GM12878 (cell line): ENCODE measurements at regions not wholly inside any gene's neighbourhood (a gene's known extent, or its start where the extent isn't known, plus 50 kb on each side); places are given as distances from the start of the nearest gene placed in this dataset.

Experiments
- ATAC-seq: fragments of 200-7000 bp; cut with Tn5 transposase; 3 replicates; pipeline ENCODE4 v1.9.1; 2020; ENCODE audit warnings: mild to moderate bottlenecking, moderate library complexity
- BruUV-seq: library from RNA; stranded (reverse); fragments of 400-500 nt; replicated peaks from 2 replicates; lab custom pipeline; 2021; lab: Mats Ljungman, UMichigan
- CTCF ChIA-PET: fragments of 300-600 bp; sonication (Branson Sonifier 250); formaldehyde crosslinking; extraction: SDS; loops from one replicate; lab custom pipeline; 2021; ENCODE audit warnings: inconsistent platforms; lab: Yijun Ruan, JAX
- POLR2A ChIA-PET: fragments of 350-600 bp; formaldehyde crosslinking; extraction: SDS; loops from one replicate; lab custom pipeline; 2021; ENCODE audit warnings: inconsistent platforms; lab: Charles Lee
- RAD21 ChIA-PET: fragments of 300-600 bp; sonication (Branson Sonifier 250); formaldehyde crosslinking; loops from one replicate; lab custom pipeline; 2023; ENCODE audit warnings: antibody characterized with exemption; ENCODE audit not compliant: unreplicated experiment; lab: Charles Lee
- SMC1A ChIA-PET: fragments of 300-600 bp; sonication (Branson Sonifier 250); formaldehyde crosslinking; loops from one replicate; lab custom pipeline; 2023; ENCODE audit not compliant: unreplicated experiment, uncharacterized antibody; lab: Charles Lee
- DNase-seq: peaks from one replicate; pipeline ENCODE4 v3.0.0-alpha.2; 2011; ENCODE audit warnings: low read depth, low spot score
- FAIRE-seq: peaks from 3 replicates; lab custom pipeline; 2011; peaks lifted over from hg19 to GRCh38; lab: Jason Lieb, UNC
- H2AFZ ChIP-seq: 2 replicates; pipeline ENCODE4 v1.6.0; 2011; ENCODE audit warnings: low read depth, low read length, control low read depth; ENCODE audit not compliant: control insufficient read depth
- H3K27ac ChIP-seq: 2 replicates; pipeline ENCODE4 v1.5.1; 2011; ENCODE audit warnings: control low read depth; ENCODE audit not compliant: control insufficient read depth, insufficient read depth
- H3K27me3 ChIP-seq, 2 experiments: replicated peaks in 1 of 2; 2 replicates each; pipeline versions ENCODE4 v1.6.0 to v1.6.1; 2011; ENCODE audit warnings: low read length in 1 of 2; ENCODE audit not compliant: control insufficient read depth in 2 of 2, insufficient read depth in 2 of 2
- H3K36me3 ChIP-seq, 2 experiments: 2 replicates each; pipeline ENCODE4 v1.5.1; 2011; ENCODE audit warnings: low read length in 1 of 2; ENCODE audit not compliant: control insufficient read depth in 2 of 2, insufficient read depth in 2 of 2
- H3K4me1 ChIP-seq: 2 replicates; pipeline ENCODE4 v1.6.1; 2011; ENCODE audit warnings: mild to moderate bottlenecking, low read length, moderate library complexity, mixed read lengths; ENCODE audit not compliant: control insufficient read depth, insufficient read depth
- H3K4me2 ChIP-seq: 2 replicates; pipeline ENCODE4 v1.6.0; 2011; ENCODE audit warnings: control low read depth; ENCODE audit not compliant: control insufficient read depth, insufficient read depth
- H3K4me3 ChIP-seq: fragments of 200-600 bp; sonication (generic); 2 replicates; pipeline ENCODE4 v1.5.1; 2016
- H3K79me2 ChIP-seq: 2 replicates; pipeline ENCODE4 v1.6.0; 2011; ENCODE audit warnings: low read length; ENCODE audit not compliant: control insufficient read depth, insufficient read depth
- H3K9ac ChIP-seq: 2 replicates; pipeline ENCODE4 v1.8.0; 2011; ENCODE audit warnings: low read length, control low read depth, mixed read lengths; ENCODE audit not compliant: control insufficient read depth, insufficient read depth
- H3K9me3 ChIP-seq: replicated peaks from 3 replicates; pipeline ENCODE4 v1.5.1; 2011; ENCODE audit warnings: mild to moderate bottlenecking, low read length; ENCODE audit not compliant: control insufficient read depth, insufficient read depth
- H4K20me1 ChIP-seq: 2 replicates; pipeline ENCODE4 v1.6.0; 2011; ENCODE audit not compliant: control insufficient read depth, insufficient read depth
- BACH1 ChIP-seq: fragments of 450-650 bp; IDR thresholded peaks from 2 replicates; pipeline ENCODE4 v1.6.1; 2017; ENCODE audit warnings: mild to moderate bottlenecking, borderline replicate concordance
- CHD2 ChIP-seq: IDR thresholded peaks from 2 replicates; pipeline ENCODE4 v1.6.1; 2011; ENCODE audit warnings: low read depth, low read length, improper control_type of control experiment, borderline replicate concordance
- KAT2A ChIP-seq: conservative IDR thresholded peaks from 2 replicates; pipeline ENCODE4 v1.6.1; 2011; ENCODE audit warnings: low read depth, low read length; ENCODE audit not compliant: control insufficient read depth
- SREBF1 ChIP-seq: IDR thresholded peaks from 2 replicates; pipeline ENCODE4 v1.6.1; 2012; ENCODE audit warnings: mild to moderate bottlenecking, low read length
- TCF12 ChIP-seq: IDR thresholded peaks from 2 replicates; pipeline ENCODE4 v1.6.1; 2011; ENCODE audit warnings: low read depth, mild to moderate bottlenecking, low read length
- ZNF622 ChIP-seq: fragments of 450-650 bp; IDR thresholded peaks from 2 replicates; pipeline ENCODE4 v1.6.1; 2017; ENCODE audit warnings: mild to moderate bottlenecking, inconsistent platforms
- ZZZ3 ChIP-seq: IDR thresholded peaks from 2 replicates; pipeline ENCODE4 v1.6.1; 2011; ENCODE audit warnings: low read depth; ENCODE audit not compliant: control insufficient read depth, insufficient read length
- WGBS: methylation state at CpG from one replicate; pipeline ENCODE4 v1.1.6; 2016; ENCODE audit warnings: low lambda C conversion rate; ENCODE audit not compliant: insufficient replicate concordance, insufficient coverage; ENCODE audit errors: missing lambda C conversion rate; 5-methylcytosine and 5-hydroxymethylcytosine counted together
- in situ Hi-C: fragments of 300-500 bp; cut with MboI; formaldehyde crosslinking; loops from 9 replicates; pipeline ENCODE4 v1.14.3; 2018; ENCODE audit warnings: mixed read lengths
- intact Hi-C: fragments of 100-400 bp; cut with micrococcal nuclease; formaldehyde crosslinking; loops from one replicate; pipeline ENCODE4 v1.14.2; 2022; ENCODE audit not compliant: unreplicated experiment
- TF ChIP-seq, protein P1 (sequence below): fragments of 450-650 bp; IDR thresholded peaks from 2 replicates; pipeline ENCODE4 v1.6.1; 2016; ENCODE audit warnings: mild to moderate bottlenecking
- TF ChIP-seq, protein P2 (sequence below): IDR thresholded peaks from 2 replicates; pipeline ENCODE4 v1.6.1; 2012; ENCODE audit warnings: low read depth, low read length, improper control_type of control experiment
- TF ChIP-seq, protein P3 (sequence below): IDR thresholded peaks from 2 replicates; pipeline ENCODE4 v1.6.1; 2012; ENCODE audit warnings: mild to moderate bottlenecking, low read depth, low read length
- TF ChIP-seq, protein P4 (sequence below): fragments of 450-650 bp; IDR thresholded peaks from 2 replicates; pipeline ENCODE4 v1.6.1; 2017; ENCODE audit warnings: borderline replicate concordance

DNA sequence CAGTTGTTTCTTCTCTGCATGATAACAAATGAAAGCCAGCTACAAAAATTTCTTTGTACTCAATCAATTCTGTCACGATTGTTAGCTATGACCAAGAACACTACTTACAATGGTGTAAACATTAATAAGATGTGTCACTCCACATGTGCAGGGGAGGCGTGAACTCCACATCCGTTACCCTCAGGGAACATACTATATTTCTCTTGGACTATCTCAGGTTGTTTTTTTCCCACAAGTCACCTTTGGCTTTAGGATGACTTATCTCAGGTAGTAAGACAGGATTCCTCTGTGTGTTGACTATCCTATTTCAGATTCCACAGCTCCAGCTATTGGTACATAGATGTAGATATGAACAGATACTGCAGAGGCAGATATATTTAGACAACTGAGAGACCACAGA lies 423.3 kb upstream of the GRM7 start:
- Histone ChIP-seq H3K9me3 (no peaks in the 10 kb centered on the region), H2AFZ (no peak overlapping the region), H3K4me1 (no peaks in the 10 kb centered on the region), H3K27me3 (no peaks in the 10 kb centered on the region), H3K79me2 (no peaks in the 10 kb centered on the region), H3K36me3 (no peaks in the 10 kb centered on the region), H3K4me3 (no peak overlapping the region), H3K27ac (no peak overlapping the region), H3K4me2 (no peak overlapping the region), H4K20me1 (no peaks in the 10 kb centered on the region), H3K9ac (no peak overlapping the region)
- SMC1A ChIA-PET = no interaction called here
- DNase-seq = no peak
- FAIRE-seq = no peak
- 26% methylated on average over 3 of the region's 3 CpGs for WGBS
- BruUV-seq = no TSS peak
- in situ Hi-C loops = no loop called here
- TF ChIP-seq, protein P1, sequence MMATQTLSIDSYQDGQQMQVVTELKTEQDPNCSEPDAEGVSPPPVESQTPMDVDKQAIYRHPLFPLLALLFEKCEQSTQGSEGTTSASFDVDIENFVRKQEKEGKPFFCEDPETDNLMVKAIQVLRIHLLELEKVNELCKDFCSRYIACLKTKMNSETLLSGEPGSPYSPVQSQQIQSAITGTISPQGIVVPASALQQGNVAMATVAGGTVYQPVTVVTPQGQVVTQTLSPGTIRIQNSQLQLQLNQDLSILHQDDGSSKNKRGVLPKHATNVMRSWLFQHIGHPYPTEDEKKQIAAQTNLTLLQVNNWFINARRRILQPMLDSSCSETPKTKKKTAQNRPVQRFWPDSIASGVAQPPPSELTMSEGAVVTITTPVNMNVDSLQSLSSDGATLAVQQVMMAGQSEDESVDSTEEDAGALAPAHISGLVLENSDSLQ = no peak
- TF ChIP-seq ZZZ3 (no peak), CHD2 (no peak), KAT2A (no peak), BACH1 (no peak), TCF12 (no peak), ZNF622 (no peak), SREBF1 (no peak)
- TF ChIP-seq, protein P2, sequence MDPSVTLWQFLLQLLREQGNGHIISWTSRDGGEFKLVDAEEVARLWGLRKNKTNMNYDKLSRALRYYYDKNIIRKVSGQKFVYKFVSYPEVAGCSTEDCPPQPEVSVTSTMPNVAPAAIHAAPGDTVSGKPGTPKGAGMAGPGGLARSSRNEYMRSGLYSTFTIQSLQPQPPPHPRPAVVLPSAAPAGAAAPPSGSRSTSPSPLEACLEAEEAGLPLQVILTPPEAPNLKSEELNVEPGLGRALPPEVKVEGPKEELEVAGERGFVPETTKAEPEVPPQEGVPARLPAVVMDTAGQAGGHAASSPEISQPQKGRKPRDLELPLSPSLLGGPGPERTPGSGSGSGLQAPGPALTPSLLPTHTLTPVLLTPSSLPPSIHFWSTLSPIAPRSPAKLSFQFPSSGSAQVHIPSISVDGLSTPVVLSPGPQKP = no peak
- TF ChIP-seq, protein P3, sequence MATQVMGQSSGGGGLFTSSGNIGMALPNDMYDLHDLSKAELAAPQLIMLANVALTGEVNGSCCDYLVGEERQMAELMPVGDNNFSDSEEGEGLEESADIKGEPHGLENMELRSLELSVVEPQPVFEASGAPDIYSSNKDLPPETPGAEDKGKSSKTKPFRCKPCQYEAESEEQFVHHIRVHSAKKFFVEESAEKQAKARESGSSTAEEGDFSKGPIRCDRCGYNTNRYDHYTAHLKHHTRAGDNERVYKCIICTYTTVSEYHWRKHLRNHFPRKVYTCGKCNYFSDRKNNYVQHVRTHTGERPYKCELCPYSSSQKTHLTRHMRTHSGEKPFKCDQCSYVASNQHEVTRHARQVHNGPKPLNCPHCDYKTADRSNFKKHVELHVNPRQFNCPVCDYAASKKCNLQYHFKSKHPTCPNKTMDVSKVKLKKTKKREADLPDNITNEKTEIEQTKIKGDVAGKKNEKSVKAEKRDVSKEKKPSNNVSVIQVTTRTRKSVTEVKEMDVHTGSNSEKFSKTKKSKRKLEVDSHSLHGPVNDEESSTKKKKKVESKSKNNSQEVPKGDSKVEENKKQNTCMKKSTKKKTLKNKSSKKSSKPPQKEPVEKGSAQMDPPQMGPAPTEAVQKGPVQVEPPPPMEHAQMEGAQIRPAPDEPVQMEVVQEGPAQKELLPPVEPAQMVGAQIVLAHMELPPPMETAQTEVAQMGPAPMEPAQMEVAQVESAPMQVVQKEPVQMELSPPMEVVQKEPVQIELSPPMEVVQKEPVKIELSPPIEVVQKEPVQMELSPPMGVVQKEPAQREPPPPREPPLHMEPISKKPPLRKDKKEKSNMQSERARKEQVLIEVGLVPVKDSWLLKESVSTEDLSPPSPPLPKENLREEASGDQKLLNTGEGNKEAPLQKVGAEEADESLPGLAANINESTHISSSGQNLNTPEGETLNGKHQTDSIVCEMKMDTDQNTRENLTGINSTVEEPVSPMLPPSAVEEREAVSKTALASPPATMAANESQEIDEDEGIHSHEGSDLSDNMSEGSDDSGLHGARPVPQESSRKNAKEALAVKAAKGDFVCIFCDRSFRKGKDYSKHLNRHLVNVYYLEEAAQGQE = no peak
- TF ChIP-seq, protein P4, sequence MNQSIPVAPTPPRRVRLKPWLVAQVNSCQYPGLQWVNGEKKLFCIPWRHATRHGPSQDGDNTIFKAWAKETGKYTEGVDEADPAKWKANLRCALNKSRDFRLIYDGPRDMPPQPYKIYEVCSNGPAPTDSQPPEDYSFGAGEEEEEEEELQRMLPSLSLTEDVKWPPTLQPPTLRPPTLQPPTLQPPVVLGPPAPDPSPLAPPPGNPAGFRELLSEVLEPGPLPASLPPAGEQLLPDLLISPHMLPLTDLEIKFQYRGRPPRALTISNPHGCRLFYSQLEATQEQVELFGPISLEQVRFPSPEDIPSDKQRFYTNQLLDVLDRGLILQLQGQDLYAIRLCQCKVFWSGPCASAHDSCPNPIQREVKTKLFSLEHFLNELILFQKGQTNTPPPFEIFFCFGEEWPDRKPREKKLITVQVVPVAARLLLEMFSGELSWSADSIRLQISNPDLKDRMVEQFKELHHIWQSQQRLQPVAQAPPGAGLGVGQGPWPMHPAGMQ = no peak
- POLR2A ChIA-PET = no interaction called here
- intact Hi-C loops = no loop called here
- RAD21 ChIA-PET = no interaction called here
- ATAC-seq = no peak
- CTCF ChIA-PET = no interaction called here
